ENCODE measurements at regions not wholly inside any gene's neighbourhood (a gene's known extent, or its start where the extent isn't known, plus 50 kb on each side); places are given as distances from the start of the nearest gene placed in this dataset.

DNA sequence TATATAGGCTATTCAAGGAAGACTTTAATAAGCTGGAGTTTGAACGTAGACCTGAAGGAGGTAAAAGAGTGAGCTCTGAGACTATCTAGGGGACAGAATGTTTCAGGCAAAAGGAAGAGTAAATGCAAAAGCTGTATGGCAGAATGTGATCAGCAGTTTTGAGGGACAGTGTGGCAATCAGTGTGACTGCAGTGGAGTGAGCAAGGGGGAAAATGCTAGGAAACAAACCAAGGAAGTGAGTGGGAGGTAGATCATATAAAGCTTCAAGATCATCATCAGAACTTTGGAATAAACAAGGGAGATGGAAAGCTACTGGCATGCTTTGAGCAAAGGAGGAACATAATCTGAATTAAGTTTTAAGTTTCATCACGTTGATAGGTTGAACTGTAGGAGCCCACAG is 67.5 kb upstream of the BTG1 start:
- TF ChIP-seq EZH2phosphoT487 (IDR thresholded peaks at IDR 0.05; ENCODE audit: borderline replicate concordance, low read depth, low read length): no peak
- TF ChIP-seq, protein P1, sequence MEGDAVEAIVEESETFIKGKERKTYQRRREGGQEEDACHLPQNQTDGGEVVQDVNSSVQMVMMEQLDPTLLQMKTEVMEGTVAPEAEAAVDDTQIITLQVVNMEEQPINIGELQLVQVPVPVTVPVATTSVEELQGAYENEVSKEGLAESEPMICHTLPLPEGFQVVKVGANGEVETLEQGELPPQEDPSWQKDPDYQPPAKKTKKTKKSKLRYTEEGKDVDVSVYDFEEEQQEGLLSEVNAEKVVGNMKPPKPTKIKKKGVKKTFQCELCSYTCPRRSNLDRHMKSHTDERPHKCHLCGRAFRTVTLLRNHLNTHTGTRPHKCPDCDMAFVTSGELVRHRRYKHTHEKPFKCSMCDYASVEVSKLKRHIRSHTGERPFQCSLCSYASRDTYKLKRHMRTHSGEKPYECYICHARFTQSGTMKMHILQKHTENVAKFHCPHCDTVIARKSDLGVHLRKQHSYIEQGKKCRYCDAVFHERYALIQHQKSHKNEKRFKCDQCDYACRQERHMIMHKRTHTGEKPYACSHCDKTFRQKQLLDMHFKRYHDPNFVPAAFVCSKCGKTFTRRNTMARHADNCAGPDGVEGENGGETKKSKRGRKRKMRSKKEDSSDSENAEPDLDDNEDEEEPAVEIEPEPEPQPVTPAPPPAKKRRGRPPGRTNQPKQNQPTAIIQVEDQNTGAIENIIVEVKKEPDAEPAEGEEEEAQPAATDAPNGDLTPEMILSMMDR (conservative IDR thresholded peaks at IDR 0.05; ENCODE audit: low read length): no peak

Data from OCI-LY7 (cell line).